ENCODE measurements at regions not wholly inside any gene's neighbourhood (a gene's known extent, or its start where the extent isn't known, plus 50 kb on each side); places are given as distances from the start of the nearest gene placed in this dataset.

GRCh38 chr16:56140645-56141044 is 50.6 kb upstream of the GNAO1 start:
- CTCF ChIA-PET = no interaction called here
- H3K4me1 Mint-ChIP-seq = peaks cover 1% of the 10 kb centered on the region
- DNase-seq = no peak
- POLR2A ChIA-PET = no interaction called here
- H3K27me3 Mint-ChIP-seq = peaks cover 44% of the 10 kb centered on the region
- no peak overlapping the region for H3K4me3 Mint-ChIP-seq
- H3K36me3 Mint-ChIP-seq (ENCODE audit: low read depth) = no peaks in the 10 kb centered on the region
- no peak overlapping the region for H3K27ac Mint-ChIP-seq
- no peaks in the 10 kb centered on the region for H3K9me3 Mint-ChIP-seq

- Mint-ChIP-seq H3K27ac (no peak overlapping the region), H3K9me3 (no peaks in the 10 kb centered on the region), H3K36me3 (ENCODE audit: low read depth) (no peaks in the 10 kb centered on the region), H3K4me1 (peaks cover 1% of the 10 kb centered on the region), H3K4me3 (no peak overlapping the region), H3K27me3 (peaks cover 36% of the 10 kb centered on the region)
- ChIA-PET CTCF (interaction anchor here (0.9 kb wide), 1 partner anchor 8 kb away, joined by 3 read pairs; no protein-coding TSS in a partner anchor), POLR2A (no interaction called here)
- DNase-seq = no peak
Measured at GRCh38 chr16:56137269-56137668, 54.0 kb upstream of the GNAO1 start.

GRCh38 chr16:56136256-56136655 is 55.0 kb upstream of the GNAO1 start:
- H3K27me3 Mint-ChIP-seq = peaks cover 43% of the 10 kb centered on the region
- no peak for DNase-seq
- ChIA-PET CTCF (interaction anchor here (0.9 kb wide), 1 partner anchor 9 kb away, joined by 3 read pairs; no protein-coding TSS in a partner anchor), POLR2A (no interaction called here)
- no peaks in the 10 kb centered on the region for H3K36me3 Mint-ChIP-seq (ENCODE audit: low read depth)
- no peak overlapping the region for H3K4me3 Mint-ChIP-seq
- no peaks in the 10 kb centered on the region for H3K9me3 Mint-ChIP-seq
- H3K4me1 Mint-ChIP-seq = peaks cover 1% of the 10 kb centered on the region
- no peak overlapping the region for H3K27ac Mint-ChIP-seq

- no peak for DNase-seq
- H3K27me3 Mint-ChIP-seq = peaks cover 53% of the 10 kb centered on the region
- POLR2A ChIA-PET = no interaction called here
- H3K4me1 Mint-ChIP-seq = peaks cover 1% of the 10 kb centered on the region
- no peak overlapping the region for H3K4me3 Mint-ChIP-seq
- no peaks in the 10 kb centered on the region for H3K9me3 Mint-ChIP-seq
- no peak overlapping the region for H3K27ac Mint-ChIP-seq
- H3K36me3 Mint-ChIP-seq (ENCODE audit: low read depth) = no peaks in the 10 kb centered on the region
- CTCF ChIA-PET = interaction anchor here (0.5 kb wide), 1 partner anchor 57 kb away, joined by 3 read pairs; no protein-coding TSS in a partner anchor
Measured at GRCh38 chr16:56134790-56135189, 56.5 kb upstream of the GNAO1 start.

- Mint-ChIP-seq H3K9me3 (no peaks in the 10 kb centered on the region), H3K4me3 (no peak overlapping the region), H3K27ac (no peak overlapping the region), H3K4me1 (peaks cover 5% of the 10 kb centered on the region), H3K27me3 (peaks cover 49% of the 10 kb centered on the region), H3K36me3 (ENCODE audit: low read depth) (no peaks in the 10 kb centered on the region)
- CTCF ChIA-PET = no interaction called here
- POLR2A ChIA-PET = interaction anchor here (0.6 kb wide), 1 partner anchor 1099 kb away, joined by 3 read pairs; no protein-coding TSS in a partner anchor
- no peak for DNase-seq
Measured at GRCh38 chr16:56125922-56126321, 65.4 kb upstream of the GNAO1 start.

GRCh38 chr16:56122251-56122650 is 69.0 kb upstream of the GNAO1 start:
- peaks cover 34% of the 10 kb centered on the region for H3K27me3 Mint-ChIP-seq
- CTCF ChIA-PET = no interaction called here

GRCh38 chr16:56121156-56121500 is 70.2 kb upstream of the GNAO1 start:
- ChIA-PET POLR2A (no interaction called here), CTCF (no interaction called here)
- Mint-ChIP-seq H3K4me1 (peaks cover 6% of the 10 kb centered on the region), H3K4me3 (no peak overlapping the region), H3K27ac (no peak overlapping the region), H3K36me3 (ENCODE audit: low read depth) (no peaks in the 10 kb centered on the region), H3K9me3 (no peaks in the 10 kb centered on the region), H3K27me3 (peaks cover 40% of the 10 kb centered on the region)
- no peak for DNase-seq

More at GRCh38 chr16:56122251-56122650, 69.0 kb upstream of the GNAO1 start:
- Mint-ChIP-seq H3K27ac (no peak overlapping the region), H3K4me3 (no peak overlapping the region), H3K4me1 (peaks cover 6% of the 10 kb centered on the region), H3K36me3 (ENCODE audit: low read depth) (no peaks in the 10 kb centered on the region), H3K9me3 (no peaks in the 10 kb centered on the region)
- DNase-seq = no peak
- POLR2A ChIA-PET = no interaction called here

- ChIA-PET CTCF (no interaction called here), POLR2A (no interaction called here)
- no peaks in the 10 kb centered on the region for H3K36me3 Mint-ChIP-seq (ENCODE audit: low read depth)
- H3K9me3 Mint-ChIP-seq = no peaks in the 10 kb centered on the region
- peaks cover 6% of the 10 kb centered on the region for H3K4me1 Mint-ChIP-seq
- H3K27me3 Mint-ChIP-seq = peaks cover 43% of the 10 kb centered on the region
- no peak overlapping the region for H3K4me3 Mint-ChIP-seq
- H3K27ac Mint-ChIP-seq = no peak overlapping the region
- no peak for DNase-seq
Measured at GRCh38 chr16:56120447-56121155, 70.7 kb upstream of the GNAO1 start.

- Mint-ChIP-seq H3K9me3 (no peaks in the 10 kb centered on the region), H3K4me3 (no peak overlapping the region), H3K4me1 (peaks cover 6% of the 10 kb centered on the region), H3K27ac (no peak overlapping the region), H3K36me3 (ENCODE audit: low read depth) (no peaks in the 10 kb centered on the region), H3K27me3 (peaks cover 38% of the 10 kb centered on the region)
- DNase-seq = no peak
- CTCF ChIA-PET = no interaction called here
- POLR2A ChIA-PET = no interaction called here
Measured at GRCh38 chr16:56119133-56119532, 72.2 kb upstream of the GNAO1 start.

- H3K27me3 Mint-ChIP-seq = peaks cover 34% of the 10 kb centered on the region
- H3K27ac Mint-ChIP-seq = no peak overlapping the region
Measured at GRCh38 chr16:56116577-56116964, 74.7 kb upstream of the GNAO1 start.

GRCh38 chr16:56115817-56116576 is 75.3 kb upstream of the GNAO1 start:
- Mint-ChIP-seq H3K9me3 (no peaks in the 10 kb centered on the region), H3K36me3 (ENCODE audit: low read depth) (no peaks in the 10 kb centered on the region), H3K27me3 (peaks cover 31% of the 10 kb centered on the region), H3K4me3 (no peak overlapping the region), H3K27ac (no peak overlapping the region), H3K4me1 (peaks cover 2% of the 10 kb centered on the region)
- CTCF ChIA-PET = no interaction called here
- POLR2A ChIA-PET = no interaction called here
- no peak for DNase-seq

More at GRCh38 chr16:56116577-56116964, 74.7 kb upstream of the GNAO1 start:
- POLR2A ChIA-PET = no interaction called here
- CTCF ChIA-PET = no interaction called here
- peaks cover 6% of the 10 kb centered on the region for H3K4me1 Mint-ChIP-seq
- H3K36me3 Mint-ChIP-seq (ENCODE audit: low read depth) = no peaks in the 10 kb centered on the region
- DNase-seq = no peak
- H3K4me3 Mint-ChIP-seq = no peak overlapping the region
- no peaks in the 10 kb centered on the region for H3K9me3 Mint-ChIP-seq

- no peak overlapping the region for H3K4me3 Mint-ChIP-seq
- no peaks in the 10 kb centered on the region for H3K9me3 Mint-ChIP-seq
- H3K27ac Mint-ChIP-seq = no peak overlapping the region
- no peak for DNase-seq
- H3K4me1 Mint-ChIP-seq = no peaks in the 10 kb centered on the region
- peaks cover 35% of the 10 kb centered on the region for H3K27me3 Mint-ChIP-seq
- H3K36me3 Mint-ChIP-seq (ENCODE audit: low read depth) = no peaks in the 10 kb centered on the region
- CTCF ChIA-PET = no interaction called here
- POLR2A ChIA-PET = no interaction called here
Measured at GRCh38 chr16:56113223-56113622, 78.1 kb upstream of the GNAO1 start.

GRCh38 chr16:56111100-56111499 is 80.2 kb upstream of the GNAO1 start:
- H3K27ac Mint-ChIP-seq = no peak overlapping the region
- POLR2A ChIA-PET = no interaction called here
- H3K27me3 Mint-ChIP-seq = peaks cover 29% of the 10 kb centered on the region
- no peaks in the 10 kb centered on the region for H3K9me3 Mint-ChIP-seq
- no peak for DNase-seq
- CTCF ChIA-PET = no interaction called here
- H3K36me3 Mint-ChIP-seq (ENCODE audit: low read depth) = no peaks in the 10 kb centered on the region
- no peaks in the 10 kb centered on the region for H3K4me1 Mint-ChIP-seq
- no peak overlapping the region for H3K4me3 Mint-ChIP-seq

- DNase-seq = no peak
- Mint-ChIP-seq H3K9me3 (no peaks in the 10 kb centered on the region), H3K4me3 (no peak overlapping the region), H3K27ac (no peak overlapping the region), H3K27me3 (peaks cover 19% of the 10 kb centered on the region), H3K36me3 (ENCODE audit: low read depth) (no peaks in the 10 kb centered on the region), H3K4me1 (no peaks in the 10 kb centered on the region)
- CTCF ChIA-PET = no interaction called here
- POLR2A ChIA-PET = no interaction called here
Measured at GRCh38 chr16:56109994-56110393, 81.3 kb upstream of the GNAO1 start.

All from activated CD4-positive, alpha-beta T cell treated with anti-CD3 and anti-CD28 coated beads, Interleukin-2, amount 10 ng/mL, durations not matched to agents 7 days and 5 days (primary cell).